H9 (cell line): ENCODE measurements at regions not wholly inside any gene's neighbourhood (a gene's known extent, or its start where the extent isn't known, plus 50 kb on each side); places are given as distances from the start of the nearest gene placed in this dataset.

Experiments used
- DNase-seq: peaks from one replicate; pipeline ENCODE4 v3.0.0-alpha.2; 2017
- H2AFZ ChIP-seq: one replicate; pipeline ENCODE4 v1.6.1; 2013; ENCODE audit warnings: mild to moderate bottlenecking, low read length, control low read depth, moderate library complexity
- H2AK5ac ChIP-seq: 2 replicates; pipeline ENCODE4 v1.6.1; 2013; ENCODE audit warnings: low read length, control low read depth, mixed read lengths; ENCODE audit not compliant: insufficient read length
- H2BK120ac ChIP-seq: one replicate; pipeline ENCODE4 v1.6.1; 2013; ENCODE audit warnings: low read depth, mild to moderate bottlenecking, low read length, control low read depth, inconsistent platforms; ENCODE audit not compliant: poor library complexity, severe bottlenecking
- H2BK12ac ChIP-seq: 2 replicates; pipeline ENCODE4 v1.6.1; 2013; ENCODE audit warnings: low read length, control low read depth, mixed read lengths, low read depth; ENCODE audit not compliant: insufficient read length
- H2BK15ac ChIP-seq: 2 replicates; pipeline ENCODE4 v1.6.1; 2013; ENCODE audit warnings: low read depth, low read length, control low read depth
- H2BK20ac ChIP-seq: one replicate; pipeline ENCODE4 v1.6.1; 2013; ENCODE audit warnings: low read depth, mild to moderate bottlenecking, low read length, control low read depth, inconsistent platforms; ENCODE audit not compliant: poor library complexity, severe bottlenecking
- H2BK5ac ChIP-seq: 2 replicates; pipeline ENCODE4 v1.6.1; 2013; ENCODE audit warnings: low read length, control low read depth, mixed read lengths; ENCODE audit not compliant: insufficient read length
- H3K14ac ChIP-seq: 2 replicates; pipeline ENCODE4 v1.6.1; 2013; ENCODE audit warnings: low read length, control low read depth; ENCODE audit not compliant: insufficient read depth
- H3K18ac ChIP-seq: 2 replicates; pipeline ENCODE4 v1.6.1; 2013; ENCODE audit warnings: low read depth, mild to moderate bottlenecking, mixed read lengths, low read length, control low read depth; ENCODE audit not compliant: insufficient read length
- H3K23ac ChIP-seq: 2 replicates; pipeline ENCODE4 v1.6.1; 2013; ENCODE audit warnings: low read length, control low read depth, mixed read lengths, low read depth; ENCODE audit not compliant: insufficient read length
- H3K23me2 ChIP-seq: 2 replicates; pipeline ENCODE4 v1.6.1; 2013; ENCODE audit warnings: low read depth, mild to moderate bottlenecking, mixed read lengths, low read length, control low read depth; ENCODE audit not compliant: insufficient read length, poor library complexity, severe bottlenecking
- H3K27ac ChIP-seq: 2 replicates; pipeline ENCODE4 v1.5.1; 2013; ENCODE audit warnings: low read length, control low read depth, mixed read lengths, low read depth; ENCODE audit not compliant: insufficient read length
- H3K27me3 ChIP-seq: 2 replicates; pipeline ENCODE4 v1.6.1; 2013; ENCODE audit warnings: low read length, control low read depth, inconsistent platforms; ENCODE audit not compliant: insufficient read depth
- H3K4ac ChIP-seq: 2 replicates; pipeline ENCODE4 v1.6.1; 2013; ENCODE audit warnings: low read depth, mild to moderate bottlenecking, control low read depth, inconsistent platforms, low read length, moderate library complexity
- H3K4me1 ChIP-seq: 2 replicates; pipeline ENCODE4 v1.6.1; 2013; ENCODE audit warnings: low read length, control low read depth, inconsistent platforms; ENCODE audit not compliant: insufficient read depth
- H3K4me2 ChIP-seq: 2 replicates; pipeline ENCODE4 v1.6.1; 2013; ENCODE audit warnings: low read length, control low read depth, mixed read lengths; ENCODE audit not compliant: insufficient read length, insufficient read depth
- H3K56ac ChIP-seq: 2 replicates; pipeline ENCODE4 v1.6.1; 2013; ENCODE audit warnings: low read depth, mild to moderate bottlenecking, mixed read lengths, low read length, control low read depth; ENCODE audit not compliant: insufficient read length
- H3K79me1 ChIP-seq: 2 replicates; pipeline ENCODE4 v1.6.1; 2013; ENCODE audit warnings: low read depth, mild to moderate bottlenecking, moderate library complexity, low read length, control low read depth, inconsistent platforms; ENCODE audit not compliant: insufficient read depth, poor library complexity, severe bottlenecking
- H3K79me2 ChIP-seq: 2 replicates; pipeline ENCODE4 v1.6.1; 2013; ENCODE audit warnings: low read length, control low read depth, inconsistent platforms; ENCODE audit not compliant: insufficient read depth
- H3K9ac ChIP-seq: 2 replicates; pipeline ENCODE4 v1.6.1; 2013; ENCODE audit warnings: low read length, control low read depth, mixed read lengths; ENCODE audit not compliant: insufficient read length; ENCODE audit errors: extremely low read depth
- H3K9me3 ChIP-seq: one replicate; pipeline ENCODE4 v1.6.1; 2013; ENCODE audit warnings: low read depth, low read length, inconsistent platforms; ENCODE audit not compliant: control insufficient read depth
- H3T11ph ChIP-seq: one replicate; pipeline ENCODE4 v1.6.1; 2013; ENCODE audit warnings: mild to moderate bottlenecking, low read length, control low read depth, inconsistent platforms
- H4K20me1 ChIP-seq: one replicate; pipeline ENCODE4 v1.6.1; 2013; ENCODE audit not compliant: control insufficient read depth, insufficient read length, insufficient read depth
- H4K5ac ChIP-seq: 2 replicates; pipeline ENCODE4 v1.6.1; 2013; ENCODE audit warnings: low read depth, mild to moderate bottlenecking, mixed read lengths, low read length, control low read depth; ENCODE audit not compliant: insufficient read length
- H4K8ac ChIP-seq: replicated peaks from 2 replicates; pipeline ENCODE4 v1.6.1; 2013; ENCODE audit warnings: low read length, control low read depth, mixed read lengths, low read depth; ENCODE audit not compliant: insufficient read length
- H4K91ac ChIP-seq: 2 replicates; pipeline ENCODE4 v1.6.1; 2013; ENCODE audit warnings: low read depth, mild to moderate bottlenecking, moderate library complexity, mixed read lengths, low read length, control low read depth; ENCODE audit not compliant: insufficient read length
- H3K27ac Mint-ChIP-seq, 3 experiments: 2 replicates in 2 of 3; 3 replicates in 1 of 3; pipeline ENCODE4 v1.8.0; 2020 to 2021; ENCODE audit warnings: mixed read lengths in 3 of 3, mild to moderate bottlenecking in 1 of 3, moderate library complexity in 1 of 3
- H3K27me3 Mint-ChIP-seq: 2 replicates; pipeline ENCODE4 v1.8.0; 2021; ENCODE audit warnings: low read depth, mild to moderate bottlenecking, moderate library complexity, mixed read lengths
- H3K36me3 Mint-ChIP-seq, 3 experiments: 2 replicates in 2 of 3; 3 replicates in 1 of 3; pipeline ENCODE4 v1.8.0; 2020 to 2021; ENCODE audit warnings: low read depth in 3 of 3, mixed read lengths in 3 of 3; ENCODE audit not compliant: insufficient read depth in 1 of 3
- H3K4me1 Mint-ChIP-seq, 2 experiments: 2 replicates each; pipeline ENCODE4 v1.8.0; 2020; ENCODE audit warnings: mixed read lengths in 2 of 2
- H3K4me3 Mint-ChIP-seq, 2 experiments: 2 replicates in 1 of 2; 3 replicates in 1 of 2; pipeline ENCODE4 v1.8.0; 2020 to 2021; ENCODE audit warnings: mild to moderate bottlenecking in 2 of 2, mixed read lengths in 2 of 2, moderate library complexity in 1 of 2
- H3K9me3 Mint-ChIP-seq, 2 experiments: 2 replicates in 1 of 2; 3 replicates in 1 of 2; pipeline ENCODE4 v1.8.0; 2020; ENCODE audit warnings: mild to moderate bottlenecking in 2 of 2, mixed read lengths in 2 of 2, moderate library complexity in 1 of 2
- CTCF ChIP-seq: fragments of 200-600 bp; sonication (generic); conservative IDR thresholded peaks from 3 replicates; pipeline ENCODE4 v1.8.0; 2021; ENCODE audit warnings: antibody characterized with exemption, mild to moderate bottlenecking
- WGBS: extraction: QIAGEN DNeasy Blood & Tissue Kit; methylation state at CpG from one replicate; pipeline ENCODE4 v1.1.7; 2013; ENCODE audit warnings: missing lambda C conversion rate, low lambda C conversion rate, mixed read lengths; ENCODE audit not compliant: insufficient read length; ENCODE audit errors: extremely low coverage; 5-methylcytosine and 5-hydroxymethylcytosine counted together

- Histone ChIP-seq H2AFZ (no peak overlapping the region), H3K79me2 (no peaks in the 10 kb centered on the region), H3K14ac (no peak overlapping the region), H3K23me2 (no peaks in the 10 kb centered on the region), H3K56ac (no peak overlapping the region), H3T11ph (no peak overlapping the region), H3K18ac (no peak overlapping the region), H3K23ac (no peak overlapping the region), H3K27ac (no peak overlapping the region), H3K4me1 (no peaks in the 10 kb centered on the region), H4K5ac (no peak overlapping the region), H4K91ac (no peak overlapping the region), H3K27me3 (no peaks in the 10 kb centered on the region), H2BK15ac (no peak overlapping the region), H2BK5ac (no peak overlapping the region), H4K20me1 (no peaks in the 10 kb centered on the region), H2AK5ac (no peak overlapping the region), H3K9ac (no peak overlapping the region), H3K79me1 (no peaks in the 10 kb centered on the region), H3K4ac (no peak overlapping the region), H3K9me3 (no peaks in the 10 kb centered on the region), H4K8ac (no peak overlapping the region), H2BK12ac (no peak overlapping the region), H2BK120ac (no peak overlapping the region), H2BK20ac (no peak overlapping the region), H3K4me2 (no peak overlapping the region)
- Mint-ChIP-seq H3K9me3 (0 out of 5 replicates have a peak, but pooled peaks cover 0 to 3% of the 10 kb centered on the region in 2 experiments), H3K4me1 (no peaks in the 10 kb centered on the region), H3K27ac (no peak overlapping the region), H3K4me3 (no peak overlapping the region), H3K36me3 (no peaks in the 10 kb centered on the region), H3K27me3 (no peaks in the 10 kb centered on the region; the same call in 1 of the 2 replicates)
- no peak for DNase-seq
- TF ChIP-seq CTCF, result no peak
- no CpG with 5 or more reads among the region's 9 CpGs for WGBS
Observed at GRCh38 chr9:11471321-11471720, 858.5 kb upstream of the PTPRD start.
